Type B pancreatic cell (in vitro differentiated cells): ENCODE measurements at regions not wholly inside any gene's neighbourhood (a gene's known extent, or its start where the extent isn't known, plus 50 kb on each side); places are given as distances from the start of the nearest gene placed in this dataset.
A peak's percentile ranks its signal among the peaks of the same experiment; 100 is the strongest.

Experiments
- DNase-seq: peaks from one replicate; pipeline ENCODE4 v3.0.0; 2021; ENCODE audit warnings: mixed read lengths; ENCODE audit not compliant: unreplicated experiment; ENCODE audit errors: extremely low spot score
- H3K27ac Mint-ChIP-seq: 2 replicates; pipeline ENCODE4 v1.8.0; 2021; ENCODE audit warnings: mild to moderate bottlenecking, mixed read lengths
- H3K27me3 Mint-ChIP-seq: 2 replicates; pipeline ENCODE4 v1.8.0; 2021; ENCODE audit warnings: mixed read lengths
- H3K36me3 Mint-ChIP-seq: 2 replicates; pipeline ENCODE4 v1.8.0; 2021; ENCODE audit warnings: mixed read lengths
- H3K4me1 Mint-ChIP-seq: one replicate; pipeline ENCODE4 v1.8.0; 2021; ENCODE audit warnings: mixed read lengths; ENCODE audit not compliant: unreplicated experiment
- H3K4me3 Mint-ChIP-seq: 2 replicates; pipeline ENCODE4 v1.8.0; 2021; ENCODE audit warnings: mild to moderate bottlenecking, mixed read lengths
- H3K9me3 Mint-ChIP-seq: 2 replicates; pipeline ENCODE4 v1.8.0; 2021; ENCODE audit warnings: mixed read lengths
- TF ChIP-seq, protein P1 (sequence below): fragments of 200-600 bp; sonication (generic); conservative IDR thresholded peaks from 2 replicates; pipeline ENCODE4 v1.5.0; 2021; ENCODE audit warnings: antibody characterized with exemption, mild to moderate bottlenecking

- TF ChIP-seq, protein P1, sequence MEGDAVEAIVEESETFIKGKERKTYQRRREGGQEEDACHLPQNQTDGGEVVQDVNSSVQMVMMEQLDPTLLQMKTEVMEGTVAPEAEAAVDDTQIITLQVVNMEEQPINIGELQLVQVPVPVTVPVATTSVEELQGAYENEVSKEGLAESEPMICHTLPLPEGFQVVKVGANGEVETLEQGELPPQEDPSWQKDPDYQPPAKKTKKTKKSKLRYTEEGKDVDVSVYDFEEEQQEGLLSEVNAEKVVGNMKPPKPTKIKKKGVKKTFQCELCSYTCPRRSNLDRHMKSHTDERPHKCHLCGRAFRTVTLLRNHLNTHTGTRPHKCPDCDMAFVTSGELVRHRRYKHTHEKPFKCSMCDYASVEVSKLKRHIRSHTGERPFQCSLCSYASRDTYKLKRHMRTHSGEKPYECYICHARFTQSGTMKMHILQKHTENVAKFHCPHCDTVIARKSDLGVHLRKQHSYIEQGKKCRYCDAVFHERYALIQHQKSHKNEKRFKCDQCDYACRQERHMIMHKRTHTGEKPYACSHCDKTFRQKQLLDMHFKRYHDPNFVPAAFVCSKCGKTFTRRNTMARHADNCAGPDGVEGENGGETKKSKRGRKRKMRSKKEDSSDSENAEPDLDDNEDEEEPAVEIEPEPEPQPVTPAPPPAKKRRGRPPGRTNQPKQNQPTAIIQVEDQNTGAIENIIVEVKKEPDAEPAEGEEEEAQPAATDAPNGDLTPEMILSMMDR, result no peak
- no peak overlapping the region for H3K27ac Mint-ChIP-seq
- no peaks in the 10 kb centered on the region for H3K27me3 Mint-ChIP-seq
- H3K9me3 Mint-ChIP-seq, result no peaks in the 10 kb centered on the region
- H3K4me3 Mint-ChIP-seq, result no peak overlapping the region
- peaks cover 34% of the 10 kb centered on the region for H3K4me1 Mint-ChIP-seq
- no peak for DNase-seq
- H3K36me3 Mint-ChIP-seq, result no peaks in the 10 kb centered on the region
Observed at GRCh38 chr14:58944968-58945356, 243.5 kb upstream of the DAAM1 start.

DNA sequence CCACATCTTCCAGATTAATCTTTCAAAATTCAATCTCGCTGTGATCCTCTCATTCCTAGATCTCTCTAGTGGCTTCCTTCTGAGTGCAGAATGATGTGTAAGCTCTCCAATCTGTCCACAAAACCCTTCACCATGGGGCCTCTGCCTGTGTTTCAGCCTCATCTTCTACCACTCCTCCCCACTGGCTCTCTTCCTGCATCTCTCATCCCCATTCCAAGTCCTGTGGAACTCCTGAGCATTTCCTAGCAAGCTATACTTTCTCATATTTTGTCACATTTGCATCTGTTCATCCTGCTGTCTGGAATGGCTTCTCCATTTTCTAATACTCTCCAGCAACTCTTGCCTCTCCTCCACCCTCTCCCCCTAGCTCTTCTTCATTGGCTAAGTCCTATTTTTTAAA, 242.0 kb upstream of the DAAM1 start:
- peaks cover 33% of the 10 kb centered on the region for H3K4me1 Mint-ChIP-seq
- H3K27me3 Mint-ChIP-seq, result no peaks in the 10 kb centered on the region

DNA sequence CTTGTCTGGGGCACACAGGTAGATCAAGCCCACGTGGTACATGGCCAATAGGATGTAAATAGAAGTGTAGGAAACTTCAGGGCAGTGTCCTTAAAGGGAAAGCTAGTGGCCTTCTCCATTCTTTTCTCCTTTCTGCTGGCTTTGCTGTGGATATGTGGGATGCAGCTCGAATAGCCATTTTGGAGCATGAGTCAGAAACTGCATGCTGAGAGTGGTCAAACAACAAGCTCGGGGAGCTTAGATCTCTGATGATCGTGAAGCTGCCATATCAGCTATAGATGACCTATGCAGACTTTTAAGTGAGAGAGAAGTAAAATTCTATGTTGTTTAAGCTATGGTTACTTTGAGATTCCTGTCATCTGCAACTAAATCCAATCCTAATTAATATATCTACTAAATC, 241.3 kb upstream of the DAAM1 start:
- Mint-ChIP-seq H3K4me1 (peaks cover 26% of the 10 kb centered on the region), H3K27me3 (no peaks in the 10 kb centered on the region)
- TF ChIP-seq, protein P1, result no peak

More for the DNA sequence above, 242.0 kb upstream of the DAAM1 start:
- Mint-ChIP-seq H3K36me3 (no peaks in the 10 kb centered on the region), H3K9me3 (no peaks in the 10 kb centered on the region), H3K27ac (no peak overlapping the region), H3K4me3 (no peak overlapping the region)
- TF ChIP-seq, protein P1, result no peak
- DNase-seq, result no peak

DNA sequence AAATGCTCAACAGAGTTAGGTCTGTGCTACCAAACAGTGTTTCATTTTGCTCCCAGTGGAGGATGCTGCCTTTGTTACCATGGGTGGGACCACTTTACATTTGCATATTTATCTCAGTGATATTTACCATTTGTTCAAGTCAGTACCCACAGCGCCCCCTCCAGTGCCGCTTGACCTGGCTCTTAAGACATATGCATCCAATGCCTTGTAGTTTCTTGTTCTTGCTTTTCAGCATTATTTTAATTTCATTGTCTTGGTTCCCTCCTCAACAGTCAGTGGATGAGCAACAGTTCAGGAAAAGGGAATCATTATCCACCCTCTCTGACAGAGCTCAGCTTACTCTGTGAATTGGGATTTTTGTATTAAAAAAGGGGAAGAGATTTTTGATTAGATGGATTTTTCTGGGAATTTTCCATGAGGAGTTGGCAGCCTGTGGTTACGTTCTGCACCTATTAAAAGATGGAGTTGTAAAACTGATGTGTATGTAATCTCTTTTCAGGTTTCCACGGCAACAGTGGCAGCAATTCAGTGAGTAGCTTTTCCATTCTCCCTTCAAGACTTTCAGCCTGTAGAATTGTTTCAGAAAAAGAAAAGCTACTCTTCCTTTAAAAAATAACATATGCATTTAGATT, 240.5 kb upstream of the DAAM1 start:
- no peak overlapping the region for H3K4me3 Mint-ChIP-seq
- no peaks in the 10 kb centered on the region for H3K36me3 Mint-ChIP-seq
- no peaks in the 10 kb centered on the region for H3K27me3 Mint-ChIP-seq
- no peak overlapping the region for H3K27ac Mint-ChIP-seq
- TF ChIP-seq, protein P1, result peak; percentile 49
- no peaks in the 10 kb centered on the region for H3K9me3 Mint-ChIP-seq
- H3K4me1 Mint-ChIP-seq, result peaks cover 26% of the 10 kb centered on the region
- DNase-seq, result no peak

More for the DNA sequence above, 241.3 kb upstream of the DAAM1 start:
- H3K9me3 Mint-ChIP-seq, result no peaks in the 10 kb centered on the region
- DNase-seq, result no peak
- no peaks in the 10 kb centered on the region for H3K36me3 Mint-ChIP-seq
- no peak overlapping the region for H3K27ac Mint-ChIP-seq
- H3K4me3 Mint-ChIP-seq, result no peak overlapping the region

DNA sequence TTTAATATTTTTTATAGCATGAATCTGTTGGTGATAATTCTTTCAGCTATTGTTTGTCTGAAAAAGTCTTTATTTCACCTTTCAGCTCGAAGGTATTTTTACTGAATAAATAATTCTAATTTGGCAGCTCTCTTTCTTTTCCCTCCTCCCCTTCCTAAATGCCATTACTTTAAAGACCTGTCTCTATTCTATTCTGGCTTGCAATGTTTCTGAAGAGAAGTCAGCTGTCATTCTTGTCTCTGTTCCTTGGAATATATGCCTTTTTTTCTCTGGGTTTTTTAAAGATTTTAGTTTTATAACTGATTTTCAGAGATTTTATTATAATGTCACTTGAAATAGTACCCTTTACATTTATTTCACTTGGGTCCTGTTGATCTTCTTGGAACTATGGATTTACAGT, 237.9 kb upstream of the DAAM1 start:
- Mint-ChIP-seq H3K27me3 (no peaks in the 10 kb centered on the region), H3K4me3 (no peak overlapping the region), H3K9me3 (no peaks in the 10 kb centered on the region), H3K27ac (no peak overlapping the region), H3K4me1 (peaks cover 24% of the 10 kb centered on the region), H3K36me3 (no peaks in the 10 kb centered on the region)
- TF ChIP-seq, protein P1, result no peak
- DNase-seq, result no peak
